ENCODE measurements at regions not wholly inside any gene's neighbourhood (a gene's known extent, or its start where the extent isn't known, plus 50 kb on each side); places are given as distances from the start of the nearest gene placed in this dataset.
"Not testable (repeated sequence)": the region's sequence is repeated elsewhere in the genome, so short reads cannot be mapped to it uniquely, and the experiment has no call there.

- H3K27me3 Mint-ChIP-seq; H3K4me3 Mint-ChIP-seq; ATAC-seq; H3K36me3 Mint-ChIP-seq; H3K27ac Mint-ChIP-seq; DNase-seq; H3K9me3 Mint-ChIP-seq (ENCODE audit: low read depth): not testable (repeated sequence)
- H3K4me1 Mint-ChIP-seq, result peaks cover 16% of the 10 kb centered on the region
- CTCF ChIA-PET, result interaction anchor here (1.1 kb wide), 1 partner anchor 42 kb away, joined by 3 read pairs; no protein-coding TSS in a partner anchor
These were observed 64.6 kb upstream of the CD28 start for GRCh38 chr2:203641865-203642264.

GRCh38 chr2:203642841-203643240 is 63.6 kb upstream of the CD28 start:
- not testable (repeated sequence) for H3K27me3 Mint-ChIP-seq; H3K4me3 Mint-ChIP-seq; H3K36me3 Mint-ChIP-seq; DNase-seq; H3K4me1 Mint-ChIP-seq; ATAC-seq; H3K9me3 Mint-ChIP-seq (ENCODE audit: low read depth); H3K27ac Mint-ChIP-seq
- CTCF ChIA-PET, result interaction anchor here (1.1 kb wide), 1 partner anchor 43 kb away, joined by 3 read pairs; no protein-coding TSS in a partner anchor

GRCh38 chr2:203645831-203646230 is 60.6 kb upstream of the CD28 start:
- H3K4me3 Mint-ChIP-seq, result no peak overlapping the region
- no peak overlapping the region for H3K27ac Mint-ChIP-seq
- ATAC-seq (no peak), DNase-seq (no peak)
- no peaks in the 10 kb centered on the region for H3K36me3 Mint-ChIP-seq
- peaks cover 3% of the 10 kb centered on the region for H3K27me3 Mint-ChIP-seq
- no peaks in the 10 kb centered on the region for H3K9me3 Mint-ChIP-seq (ENCODE audit: low read depth)
- H3K4me1 Mint-ChIP-seq, result no peaks in the 10 kb centered on the region
- CTCF ChIA-PET, result no interaction called here

GRCh38 chr2:203646266-203646864 is 60.1 kb upstream of the CD28 start:
- H3K9me3 Mint-ChIP-seq (ENCODE audit: low read depth), result no peaks in the 10 kb centered on the region
- ATAC-seq (no peak), DNase-seq (no peak)
- no peaks in the 10 kb centered on the region for H3K36me3 Mint-ChIP-seq
- peaks cover 3% of the 10 kb centered on the region for H3K27me3 Mint-ChIP-seq
- CTCF ChIA-PET, result no interaction called here
- no peak overlapping the region for H3K4me3 Mint-ChIP-seq
- H3K4me1 Mint-ChIP-seq, result no peaks in the 10 kb centered on the region
- H3K27ac Mint-ChIP-seq, result no peak overlapping the region

- Mint-ChIP-seq H3K36me3 (no peaks in the 10 kb centered on the region), H3K4me3 (no peak overlapping the region), H3K27ac (no peak overlapping the region), H3K4me1 (no peaks in the 10 kb centered on the region), H3K27me3 (peaks cover 3% of the 10 kb centered on the region), H3K9me3 (ENCODE audit: low read depth) (no peaks in the 10 kb centered on the region)
- CTCF ChIA-PET, result no interaction called here
- DNase-seq (no peak), ATAC-seq (no peak)
These were observed 59.5 kb upstream of the CD28 start for GRCh38 chr2:203646961-203647360.

GRCh38 chr2:203647579-203647978 is 58.9 kb upstream of the CD28 start:
- DNase-seq, result no peak
- no peak for ATAC-seq
- Mint-ChIP-seq H3K27me3 (peaks cover 3% of the 10 kb centered on the region), H3K4me3 (no peak overlapping the region), H3K27ac (no peak overlapping the region), H3K9me3 (ENCODE audit: low read depth) (no peaks in the 10 kb centered on the region), H3K4me1 (no peaks in the 10 kb centered on the region), H3K36me3 (no peaks in the 10 kb centered on the region)
- CTCF ChIA-PET, result no interaction called here

GRCh38 chr2:203648273-203648672 is 58.2 kb upstream of the CD28 start:
- DNase-seq (no peak), ATAC-seq (no peak)
- H3K36me3 Mint-ChIP-seq, result no peaks in the 10 kb centered on the region
- peaks cover 3% of the 10 kb centered on the region for H3K27me3 Mint-ChIP-seq
- no peak overlapping the region for H3K27ac Mint-ChIP-seq
- CTCF ChIA-PET, result no interaction called here
- H3K9me3 Mint-ChIP-seq (ENCODE audit: low read depth), result no peaks in the 10 kb centered on the region
- H3K4me1 Mint-ChIP-seq, result no peaks in the 10 kb centered on the region
- H3K4me3 Mint-ChIP-seq, result no peak overlapping the region

- Mint-ChIP-seq H3K9me3 (ENCODE audit: low read depth) (no peaks in the 10 kb centered on the region), H3K4me1 (no peaks in the 10 kb centered on the region), H3K27ac (no peak overlapping the region), H3K4me3 (no peak overlapping the region), H3K36me3 (no peaks in the 10 kb centered on the region), H3K27me3 (peaks cover 3% of the 10 kb centered on the region)
- CTCF ChIA-PET, result interaction anchor here (1.3 kb wide), 2 partner anchors 165 to 166 kb away, joined by 3 to 4 read pairs; no protein-coding TSS in a partner anchor
- DNase-seq (no peak), ATAC-seq (no peak)
These were observed 57.1 kb upstream of the CD28 start for GRCh38 chr2:203649176-203649814.

GRCh38 chr2:203650860-203651613 is 55.4 kb upstream of the CD28 start:
- H3K4me3 Mint-ChIP-seq, result no peak overlapping the region
- no peak for DNase-seq
- H3K36me3 Mint-ChIP-seq, result no peaks in the 10 kb centered on the region
- ATAC-seq, result peak; percentile 72
- CTCF ChIA-PET, result interaction anchor here (0.9 to 2.0 kb wide), 7 partner anchors 68 to 168 kb away, joined by 3 to 15 read pairs (median 3); no protein-coding TSS in a partner anchor
- peaks cover 9% of the 10 kb centered on the region for H3K27me3 Mint-ChIP-seq
- no peaks in the 10 kb centered on the region for H3K9me3 Mint-ChIP-seq (ENCODE audit: low read depth)
- no peak overlapping the region for H3K27ac Mint-ChIP-seq
- H3K4me1 Mint-ChIP-seq, result peaks cover 4% of the 10 kb centered on the region

- H3K36me3 Mint-ChIP-seq, result no peaks in the 10 kb centered on the region
- ATAC-seq (no peak), DNase-seq (no peak)
- H3K27ac Mint-ChIP-seq, result no peak overlapping the region
- H3K4me3 Mint-ChIP-seq, result no peak overlapping the region
- CTCF ChIA-PET, result interaction anchor here (0.9 to 2.0 kb wide), 8 partner anchors 68 to 169 kb away, joined by 3 to 15 read pairs (median 3); no protein-coding TSS in a partner anchor
- H3K27me3 Mint-ChIP-seq, result peaks cover 9% of the 10 kb centered on the region
- H3K4me1 Mint-ChIP-seq, result peaks cover 4% of the 10 kb centered on the region
- no peaks in the 10 kb centered on the region for H3K9me3 Mint-ChIP-seq (ENCODE audit: low read depth)
These were observed 54.8 kb upstream of the CD28 start for GRCh38 chr2:203651621-203652020.

- Mint-ChIP-seq H3K27ac (no peak overlapping the region), H3K36me3 (peaks cover 1% of the 10 kb centered on the region), H3K4me3 (no peak overlapping the region), H3K9me3 (ENCODE audit: low read depth) (peaks cover 3% of the 10 kb centered on the region), H3K27me3 (peaks cover 6% of the 10 kb centered on the region), H3K4me1 (peaks cover 7% of the 10 kb centered on the region)
- CTCF ChIA-PET, result interaction anchor here (1.9 kb wide), 1 partner anchor 160 kb away, joined by 7 read pairs; no protein-coding TSS in a partner anchor
- no peak for ATAC-seq
- no peak for DNase-seq
These were observed 51.6 kb upstream of the CD28 start for GRCh38 chr2:203654826-203655225.

GRCh38 chr2:203656522-203657287 is 49.7 kb upstream of the CD28 start:
- Mint-ChIP-seq H3K4me1 (peaks cover 7% of the 10 kb centered on the region), H3K36me3 (peaks cover 1% of the 10 kb centered on the region), H3K9me3 (ENCODE audit: low read depth) (peaks cover 3% of the 10 kb centered on the region), H3K27ac (no peak overlapping the region), H3K4me3 (no peak overlapping the region), H3K27me3 (peaks cover 6% of the 10 kb centered on the region)
- DNase-seq, result no peak
- ATAC-seq, result no peak
- CTCF ChIA-PET, result no interaction called here
